GM12878 (cell line): ENCODE measurements at regions not wholly inside any gene's neighbourhood (a gene's known extent, or its start where the extent isn't known, plus 50 kb on each side); places are given as distances from the start of the nearest gene placed in this dataset.

Experiments used
- ASH2L ChIP-seq: fragments of 300-600, 200-600 bp; sonication (generic); IDR thresholded peaks from 2 replicates; pipeline ENCODE4 v1.6.1; 2017; ENCODE audit warnings: low read depth, mild to moderate bottlenecking, borderline replicate concordance
- CREB1 ChIP-seq: IDR thresholded peaks from 2 replicates; pipeline ENCODE4 v1.6.1; 2012; ENCODE audit warnings: low read depth, mild to moderate bottlenecking, inconsistent platforms
- EZH2 ChIP-seq: IDR thresholded peaks from 2 replicates; pipeline ENCODE4 v1.6.1; 2012; ENCODE audit warnings: low read depth, mild to moderate bottlenecking, control low read depth, inconsistent platforms, low read length, borderline replicate concordance; ENCODE audit not compliant: control insufficient read depth
- HCFC1 ChIP-seq: fragments of 150-350 bp; IDR thresholded peaks from 2 replicates; pipeline ENCODE4 v1.6.1; 2014; ENCODE audit warnings: low read length
- NFIC ChIP-seq: IDR thresholded peaks from 2 replicates; pipeline ENCODE4 v1.6.1; 2012; ENCODE audit warnings: low read depth, mild to moderate bottlenecking, inconsistent platforms, low read length, moderate library complexity
- POLR2A ChIP-seq: IDR thresholded peaks from 2 replicates; pipeline ENCODE4 v1.6.1; 2011; ENCODE audit warnings: low read depth, mild to moderate bottlenecking, low read length
- RELA ChIP-seq: fragments of 450-650 bp; IDR thresholded peaks from 2 replicates; pipeline ENCODE4 v1.8.0; 2014; ENCODE audit warnings: borderline replicate concordance; ENCODE audit not compliant: partially characterized antibody
- SMARCA5 ChIP-seq: fragments of 450-650 bp; IDR thresholded peaks from 2 replicates; pipeline ENCODE4 v1.6.1; 2017; ENCODE audit warnings: mild to moderate bottlenecking
- TBL1XR1 ChIP-seq: IDR thresholded peaks from 2 replicates; pipeline ENCODE4 v1.6.1; 2012; ENCODE audit warnings: low read depth, low read length, improper control_type of control experiment
- YBX1 ChIP-seq: fragments of 450-650 bp; IDR thresholded peaks from 2 replicates; pipeline ENCODE4 v1.6.1; 2016; ENCODE audit warnings: antibody characterized with exemption
- YY1 ChIP-seq: IDR thresholded peaks from 2 replicates; pipeline ENCODE4 v1.6.1; 2011; ENCODE audit warnings: low read depth, mild to moderate bottlenecking, low read length
- ZNF217 ChIP-seq: fragments of 450-650 bp; IDR thresholded peaks from 2 replicates; pipeline ENCODE4 v1.6.1; 2017; ENCODE audit warnings: antibody characterized with exemption, mild to moderate bottlenecking
- ZNF274 ChIP-seq: IDR thresholded peaks from one replicate; pipeline ENCODE4 v1.8.0; 2011; ENCODE audit not compliant: insufficient read length, insufficient read depth
- TF ChIP-seq, protein P1 (sequence below), 3 experiments: IDR thresholded peaks in 2 of 3; conservative IDR thresholded peaks in 1 of 3; 2 replicates each; pipeline ENCODE4 v1.5.1; 2011; ENCODE audit warnings: low read depth in 3 of 3, low read length in 3 of 3, mild to moderate bottlenecking in 3 of 3, control low read depth in 2 of 3, moderate library complexity in 2 of 3, inconsistent platforms in 1 of 3, mixed read lengths in 1 of 3; ENCODE audit not compliant: control insufficient read depth in 2 of 3, insufficient read depth in 1 of 3; ENCODE audit errors: extremely low read depth in 1 of 3

DNA sequence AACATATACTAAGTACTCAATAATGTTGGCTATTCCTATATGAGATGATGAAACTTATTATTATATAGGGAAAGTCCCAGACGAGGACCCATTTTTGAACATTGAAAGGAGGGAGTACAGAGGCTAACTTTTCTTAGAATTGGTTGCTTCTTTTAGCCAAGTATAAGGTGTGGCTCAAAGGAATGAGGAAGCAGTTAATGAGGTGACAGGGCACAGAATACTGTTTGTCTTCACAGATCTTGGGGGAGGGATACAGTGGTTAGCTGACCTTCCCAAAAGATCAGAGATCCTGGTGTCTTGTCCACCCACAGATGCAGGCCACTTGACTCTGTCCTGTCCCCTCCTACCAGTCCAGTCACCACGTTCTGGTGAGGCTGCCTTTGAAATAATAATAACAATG is 67.8 kb upstream of the EPB41L1 start:
- TF ChIP-seq, protein P1, sequence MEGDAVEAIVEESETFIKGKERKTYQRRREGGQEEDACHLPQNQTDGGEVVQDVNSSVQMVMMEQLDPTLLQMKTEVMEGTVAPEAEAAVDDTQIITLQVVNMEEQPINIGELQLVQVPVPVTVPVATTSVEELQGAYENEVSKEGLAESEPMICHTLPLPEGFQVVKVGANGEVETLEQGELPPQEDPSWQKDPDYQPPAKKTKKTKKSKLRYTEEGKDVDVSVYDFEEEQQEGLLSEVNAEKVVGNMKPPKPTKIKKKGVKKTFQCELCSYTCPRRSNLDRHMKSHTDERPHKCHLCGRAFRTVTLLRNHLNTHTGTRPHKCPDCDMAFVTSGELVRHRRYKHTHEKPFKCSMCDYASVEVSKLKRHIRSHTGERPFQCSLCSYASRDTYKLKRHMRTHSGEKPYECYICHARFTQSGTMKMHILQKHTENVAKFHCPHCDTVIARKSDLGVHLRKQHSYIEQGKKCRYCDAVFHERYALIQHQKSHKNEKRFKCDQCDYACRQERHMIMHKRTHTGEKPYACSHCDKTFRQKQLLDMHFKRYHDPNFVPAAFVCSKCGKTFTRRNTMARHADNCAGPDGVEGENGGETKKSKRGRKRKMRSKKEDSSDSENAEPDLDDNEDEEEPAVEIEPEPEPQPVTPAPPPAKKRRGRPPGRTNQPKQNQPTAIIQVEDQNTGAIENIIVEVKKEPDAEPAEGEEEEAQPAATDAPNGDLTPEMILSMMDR (IDR thresholded peaks at IDR 0.05 in 2 of 3, conservative IDR thresholded peaks at IDR 0.05 in 1 of 3; ENCODE audit: control insufficient read depth in 2 of 3, extremely low read depth in 1 of 3, insufficient read depth in 1 of 3, low read depth in 3 of 3, low read length in 3 of 3) = no peak
- no peak for TF ChIP-seq ZNF274
- TF ChIP-seq CREB1 = no peak
- no peak for TF ChIP-seq ASH2L
- TF ChIP-seq TBL1XR1 = no peak
- TF ChIP-seq NFIC = no peak
- no peak for TF ChIP-seq SMARCA5
- TF ChIP-seq YBX1 = no peak
- no peak for TF ChIP-seq ZNF217
- TF ChIP-seq RELA = no peak
- TF ChIP-seq EZH2 = no peak
- no peak for TF ChIP-seq YY1
- TF ChIP-seq HCFC1 = no peak
- no peak for TF ChIP-seq POLR2A
